ENCODE measurements at regions not wholly inside any gene's neighbourhood (a gene's known extent, or its start where the extent isn't known, plus 50 kb on each side); places are given as distances from the start of the nearest gene placed in this dataset.
A peak's percentile ranks its signal among the peaks of the same experiment; 100 is the strongest.
"Not testable (repeated sequence)": the region's sequence is repeated elsewhere in the genome, so short reads cannot be mapped to it uniquely, and the experiment has no call there.

GRCh38 chr13:23966221-23966690 lies 69.0 kb upstream of the C1QTNF9B start:
- peak overlapping the region; percentile 88 for H2AFZ ChIP-seq (ENCODE audit: control insufficient read depth, low read length)
- H3K27me3 ChIP-seq (ENCODE audit: control insufficient read depth, extremely low read depth, insufficient read depth, low read length) = no peaks in the 10 kb centered on the region
- no peak for DNase-seq (ENCODE audit: low read depth, low spot score)
- H3K4me1 ChIP-seq (ENCODE audit: control insufficient read depth, extremely low read depth, insufficient read depth, low read length) = no peaks in the 10 kb centered on the region
- TF ChIP-seq EZH2 (IDR thresholded peaks at IDR 0.05; ENCODE audit: low read length) (no peak), CTCF (optimal IDR thresholded peaks at IDR 0.05 in 1 of 3, IDR thresholded peaks at IDR 0.05 in 1 of 3, conservative IDR thresholded peaks at IDR 0.05 in 1 of 3; ENCODE audit: extremely low read depth in 1 of 3, insufficient read depth in 2 of 3, low read length in 3 of 3) (no peak)
- no peak overlapping the region for H3K27ac ChIP-seq (ENCODE audit: control insufficient read depth, insufficient read depth, low read length)
- H4K20me1 ChIP-seq (ENCODE audit: control insufficient read depth, extremely low read depth, insufficient read depth, low read length) = no peaks in the 10 kb centered on the region
- no peak overlapping the region for H3K9ac ChIP-seq (ENCODE audit: control insufficient read depth, extremely low read depth, insufficient read depth, low read length)
- H3K4me2 ChIP-seq (ENCODE audit: control insufficient read depth, extremely low read depth, insufficient read depth, low read depth, low read length) = peak overlapping the region; percentile 74
- no peaks in the 10 kb centered on the region for H3K79me2 ChIP-seq (ENCODE audit: control insufficient read depth, insufficient read depth, low read length)
- no peak overlapping the region for H3K4me3 ChIP-seq (ENCODE audit: control insufficient read depth in 2 of 3, extremely low read depth in 1 of 3, insufficient read depth in 2 of 3, low read depth in 1 of 3, low read length in 3 of 3)
- no peaks in the 10 kb centered on the region for H3K36me3 ChIP-seq (ENCODE audit: control insufficient read depth in 2 of 2, extremely low read depth in 1 of 2, insufficient read depth in 2 of 2, low read length in 2 of 2)
- H3K9me3 ChIP-seq (ENCODE audit: control insufficient read depth, low read depth, low read length) = no peaks in the 10 kb centered on the region
- no peaks in the 10 kb centered on the region for H3K9me1 ChIP-seq (ENCODE audit: control insufficient read depth, extremely low read depth, insufficient read depth, low read length)
- dilution Hi-C loops (cut with MboI; ENCODE audit: extremely low pct_ligation_motif_present, low sequenced_read_pairs) = no loop called here
- no peak for FAIRE-seq

GRCh38 chr13:23966691-23967615 lies 69.7 kb upstream of the C1QTNF9B start:
- Histone ChIP-seq H3K4me2 (ENCODE audit: control insufficient read depth, extremely low read depth, insufficient read depth, low read depth, low read length) (peak overlapping the region; percentile 74), H3K9ac (ENCODE audit: control insufficient read depth, extremely low read depth, insufficient read depth, low read length) (no peak overlapping the region), H3K27me3 (ENCODE audit: control insufficient read depth, extremely low read depth, insufficient read depth, low read length) (no peaks in the 10 kb centered on the region), H4K20me1 (ENCODE audit: control insufficient read depth, extremely low read depth, insufficient read depth, low read length) (no peaks in the 10 kb centered on the region), H2AFZ (ENCODE audit: control insufficient read depth, low read length) (peak overlapping the region; percentile 88), H3K4me1 (ENCODE audit: control insufficient read depth, extremely low read depth, insufficient read depth, low read length) (no peaks in the 10 kb centered on the region), H3K79me2 (ENCODE audit: control insufficient read depth, insufficient read depth, low read length) (no peaks in the 10 kb centered on the region), H3K36me3 (ENCODE audit: control insufficient read depth in 2 of 2, extremely low read depth in 1 of 2, insufficient read depth in 2 of 2, low read length in 2 of 2) (no peaks in the 10 kb centered on the region), H3K9me3 (ENCODE audit: control insufficient read depth, low read depth, low read length) (no peaks in the 10 kb centered on the region), H3K27ac (ENCODE audit: control insufficient read depth, insufficient read depth, low read length) (no peak overlapping the region), H3K4me3 (ENCODE audit: control insufficient read depth in 2 of 3, extremely low read depth in 1 of 3, insufficient read depth in 2 of 3, low read depth in 1 of 3, low read length in 3 of 3) (peak overlapping the region in 2 of 3 experiments; percentile 14 to 15), H3K9me1 (ENCODE audit: control insufficient read depth, extremely low read depth, insufficient read depth, low read length) (no peaks in the 10 kb centered on the region)
- dilution Hi-C loops (cut with MboI; ENCODE audit: extremely low pct_ligation_motif_present, low sequenced_read_pairs) = no loop called here
- TF ChIP-seq EZH2 (IDR thresholded peaks at IDR 0.05; ENCODE audit: low read length) (no peak), CTCF (optimal IDR thresholded peaks at IDR 0.05 in 1 of 3, IDR thresholded peaks at IDR 0.05 in 1 of 3, conservative IDR thresholded peaks at IDR 0.05 in 1 of 3; ENCODE audit: extremely low read depth in 1 of 3, insufficient read depth in 2 of 3, low read length in 3 of 3) (no peak)
- DNase-seq (ENCODE audit: low read depth, low spot score) (no peak), FAIRE-seq (peak; percentile 20)

GRCh38 chr13:23967792-23968191 lies 70.5 kb upstream of the C1QTNF9B start:
- dilution Hi-C loops (cut with MboI; ENCODE audit: extremely low pct_ligation_motif_present, low sequenced_read_pairs); H3K9me3 ChIP-seq (ENCODE audit: control insufficient read depth, low read depth, low read length); FAIRE-seq: not testable (repeated sequence)

More at GRCh38 chr13:23967792-23968191, 70.5 kb upstream of the C1QTNF9B start:
- not testable (repeated sequence) for H4K20me1 ChIP-seq (ENCODE audit: control insufficient read depth, extremely low read depth, insufficient read depth, low read length); H3K27me3 ChIP-seq (ENCODE audit: control insufficient read depth, extremely low read depth, insufficient read depth, low read length); H2AFZ ChIP-seq (ENCODE audit: control insufficient read depth, low read length); H3K79me2 ChIP-seq (ENCODE audit: control insufficient read depth, insufficient read depth, low read length); H3K9me1 ChIP-seq (ENCODE audit: control insufficient read depth, extremely low read depth, insufficient read depth, low read length); H3K36me3 ChIP-seq (ENCODE audit: control insufficient read depth in 2 of 2, extremely low read depth in 1 of 2, insufficient read depth in 2 of 2, low read length in 2 of 2); H3K4me2 ChIP-seq (ENCODE audit: control insufficient read depth, extremely low read depth, insufficient read depth, low read depth, low read length); DNase-seq (ENCODE audit: low read depth, low spot score); H3K27ac ChIP-seq (ENCODE audit: control insufficient read depth, insufficient read depth, low read length); H3K4me3 ChIP-seq (ENCODE audit: control insufficient read depth in 2 of 3, extremely low read depth in 1 of 3, insufficient read depth in 2 of 3, low read depth in 1 of 3, low read length in 3 of 3); H3K9ac ChIP-seq (ENCODE audit: control insufficient read depth, extremely low read depth, insufficient read depth, low read length); H3K4me1 ChIP-seq (ENCODE audit: control insufficient read depth, extremely low read depth, insufficient read depth, low read length)
